HK-2 (cell line): ENCODE measurements at regions not wholly inside any gene's neighbourhood (a gene's known extent, or its start where the extent isn't known, plus 50 kb on each side); places are given as distances from the start of the nearest gene placed in this dataset.

Source experiments
- DNase-seq: peaks from one replicate; pipeline ENCODE4 v3.0.0-alpha.2; 2018; ENCODE audit not compliant: unreplicated experiment

- DNase-seq = no peak
Observed at GRCh38 chr7:144969787-144970186, 133.9 kb upstream of the TPK1 start.

- DNase-seq = no peak
Observed at GRCh38 chr7:144960763-144961162, 124.9 kb upstream of the TPK1 start.

- DNase-seq = no peak
Observed at GRCh38 chr7:144957998-144958397, 122.1 kb upstream of the TPK1 start.

GRCh38 chr7:144955422-144955821 lies 119.6 kb upstream of the TPK1 start:
- no peak for DNase-seq

GRCh38 chr7:144941127-144941526 lies 105.3 kb upstream of the TPK1 start:
- DNase-seq = no peak

GRCh38 chr7:144937199-144937598 lies 101.3 kb upstream of the TPK1 start:
- DNase-seq = no peak

GRCh38 chr7:144936314-144936713 lies 100.5 kb upstream of the TPK1 start:
- DNase-seq = no peak

- no peak for DNase-seq
Observed at GRCh38 chr7:144910411-144910810, 74.6 kb upstream of the TPK1 start.

- DNase-seq = no peak
Observed at GRCh38 chr7:144908943-144909556, 73.2 kb upstream of the TPK1 start.

- no peak for DNase-seq
Observed at GRCh38 chr7:144908324-144908723, 72.5 kb upstream of the TPK1 start.

- no peak for DNase-seq
Observed at GRCh38 chr7:144907577-144907976, 71.7 kb upstream of the TPK1 start.

GRCh38 chr7:144903201-144903600 lies 67.3 kb upstream of the TPK1 start:
- no peak for DNase-seq

GRCh38 chr7:144892761-144893160 lies 56.9 kb upstream of the TPK1 start:
- no peak for DNase-seq
